ENCODE measurements at regions not wholly inside any gene's neighbourhood (a gene's known extent, or its start where the extent isn't known, plus 50 kb on each side); places are given as distances from the start of the nearest gene placed in this dataset.

GRCh38 chr9:110111868-110112267 lies 96.1 kb downstream of the C9orf152 start:
- ATAC-seq (no peak), DNase-seq (no peak)
- no peak overlapping the region for H2AFZ ChIP-seq (ENCODE audit: low read length)
- BruUV-seq (replicated peaks): no TSS peak
- no peaks in the 10 kb centered on the region for H3K27me3 ChIP-seq (ENCODE audit: low read length)
- H3K79me2 ChIP-seq (ENCODE audit: low read length): peaks cover 19% of the 10 kb centered on the region; the same call in 1 of the 2 replicates
- H3K4me2 ChIP-seq (ENCODE audit: low read length): no peak overlapping the region
- H3F3A ChIP-seq (ENCODE audit: low read length, unreplicated experiment): no peaks in the 10 kb centered on the region
- TF ChIP-seq EZH2phosphoT487 (IDR thresholded peaks at IDR 0.05; ENCODE audit: borderline replicate concordance, low read length) (no peak), CTCF (conservative IDR thresholded peaks at IDR 0.05; ENCODE audit: low read depth, low read length) (no peak), EZH2 (IDR thresholded peaks at IDR 0.05; ENCODE audit: low read length, unreplicated experiment) (no peak)
- H3K9ac ChIP-seq (ENCODE audit: low read length): no peak overlapping the region
- H3K36me3 ChIP-seq (ENCODE audit: low read depth, low read length): no peaks in the 10 kb centered on the region
- no peaks in the 10 kb centered on the region for H3K9me3 ChIP-seq (ENCODE audit: low read length)
- intact Hi-C loops (cut with micrococcal nuclease): no loop called here
- no peak overlapping the region for H3K27ac ChIP-seq (ENCODE audit: low read length)
- H3K9me2 ChIP-seq (replicated peaks; ENCODE audit: low read length): no peaks in the 10 kb centered on the region
- no peak overlapping the region for H3K4me3 ChIP-seq (ENCODE audit: low read length)
- POLR2A ChIA-PET (ENCODE audit: unreplicated experiment): no interaction called here
- H3K4me1 ChIP-seq (ENCODE audit: insufficient read depth, low read length): peaks cover 4% of the 10 kb centered on the region; the same call in 1 of the 2 replicates
- CTCF ChIA-PET: no interaction called here
- H4K20me1 ChIP-seq (ENCODE audit: low read length): no peaks in the 10 kb centered on the region

- no peak overlapping the region for H3K27ac ChIP-seq (ENCODE audit: low read length)
- H3K79me2 ChIP-seq (ENCODE audit: low read length): peaks cover 22% of the 10 kb centered on the region; the same call in 1 of the 2 replicates
- intact Hi-C loops (cut with micrococcal nuclease): no loop called here
- POLR2A ChIA-PET (ENCODE audit: unreplicated experiment): no interaction called here
- no peaks in the 10 kb centered on the region for H4K20me1 ChIP-seq (ENCODE audit: low read length)
- no peak for TF ChIP-seq CTCF (conservative IDR thresholded peaks at IDR 0.05; ENCODE audit: low read depth, low read length)
- no peak for TF ChIP-seq EZH2phosphoT487 (IDR thresholded peaks at IDR 0.05; ENCODE audit: borderline replicate concordance, low read length)
- no peak for TF ChIP-seq EZH2 (IDR thresholded peaks at IDR 0.05; ENCODE audit: low read length, unreplicated experiment)
- no TSS peak for BruUV-seq (replicated peaks)
- no peak overlapping the region for H2AFZ ChIP-seq (ENCODE audit: low read length)
- H3F3A ChIP-seq (ENCODE audit: low read length, unreplicated experiment): no peaks in the 10 kb centered on the region
- no peak overlapping the region for H3K9ac ChIP-seq (ENCODE audit: low read length)
- H3K36me3 ChIP-seq (ENCODE audit: low read depth, low read length): no peaks in the 10 kb centered on the region
- DNase-seq (no peak), ATAC-seq (no peak)
- no peaks in the 10 kb centered on the region for H3K9me2 ChIP-seq (replicated peaks; ENCODE audit: low read length)
- CTCF ChIA-PET: no interaction called here
- H3K4me2 ChIP-seq (ENCODE audit: low read length): no peak overlapping the region
- H3K27me3 ChIP-seq (ENCODE audit: low read length): no peaks in the 10 kb centered on the region
- H3K9me3 ChIP-seq (ENCODE audit: low read length): no peaks in the 10 kb centered on the region
- H3K4me3 ChIP-seq (ENCODE audit: low read length): no peak overlapping the region
- H3K4me1 ChIP-seq (ENCODE audit: insufficient read depth, low read length): peaks cover 4% of the 10 kb centered on the region; the same call in 1 of the 2 replicates
These were observed 95.2 kb downstream of the C9orf152 start for GRCh38 chr9:110112792-110113191.

GRCh38 chr9:110114086-110114858 lies 93.7 kb downstream of the C9orf152 start:
- Histone ChIP-seq H3K4me1 (ENCODE audit: insufficient read depth, low read length) (peaks cover 4% of the 10 kb centered on the region; the same call in 1 of the 2 replicates), H3K79me2 (ENCODE audit: low read length) (peaks cover 27% of the 10 kb centered on the region), H3K27me3 (ENCODE audit: low read length) (no peaks in the 10 kb centered on the region), H3K36me3 (ENCODE audit: low read depth, low read length) (no peaks in the 10 kb centered on the region), H2AFZ (ENCODE audit: low read length) (no peak overlapping the region), H3K9me3 (ENCODE audit: low read length) (no peaks in the 10 kb centered on the region), H3K9me2 (replicated peaks; ENCODE audit: low read length) (no peaks in the 10 kb centered on the region), H3K4me3 (ENCODE audit: low read length) (no peak overlapping the region), H3K27ac (ENCODE audit: low read length) (no peak overlapping the region), H3K9ac (ENCODE audit: low read length) (no peak overlapping the region), H3F3A (ENCODE audit: low read length, unreplicated experiment) (no peaks in the 10 kb centered on the region), H3K4me2 (ENCODE audit: low read length) (no peak overlapping the region), H4K20me1 (ENCODE audit: low read length) (no peaks in the 10 kb centered on the region)
- intact Hi-C loops (cut with micrococcal nuclease): no loop called here
- CTCF ChIA-PET: no interaction called here
- TF ChIP-seq EZH2phosphoT487 (IDR thresholded peaks at IDR 0.05; ENCODE audit: borderline replicate concordance, low read length): no peak
- no peak for TF ChIP-seq CTCF (conservative IDR thresholded peaks at IDR 0.05; ENCODE audit: low read depth, low read length)
- TF ChIP-seq EZH2 (IDR thresholded peaks at IDR 0.05; ENCODE audit: low read length, unreplicated experiment): no peak
- DNase-seq: no peak
- no TSS peak for BruUV-seq (replicated peaks)
- ATAC-seq: no peak
- POLR2A ChIA-PET (ENCODE audit: unreplicated experiment): no interaction called here

All from PC-3 (cell line).